ENCODE measurements at regions not wholly inside any gene's neighbourhood (a gene's known extent, or its start where the extent isn't known, plus 50 kb on each side); places are given as distances from the start of the nearest gene placed in this dataset.

DNA sequence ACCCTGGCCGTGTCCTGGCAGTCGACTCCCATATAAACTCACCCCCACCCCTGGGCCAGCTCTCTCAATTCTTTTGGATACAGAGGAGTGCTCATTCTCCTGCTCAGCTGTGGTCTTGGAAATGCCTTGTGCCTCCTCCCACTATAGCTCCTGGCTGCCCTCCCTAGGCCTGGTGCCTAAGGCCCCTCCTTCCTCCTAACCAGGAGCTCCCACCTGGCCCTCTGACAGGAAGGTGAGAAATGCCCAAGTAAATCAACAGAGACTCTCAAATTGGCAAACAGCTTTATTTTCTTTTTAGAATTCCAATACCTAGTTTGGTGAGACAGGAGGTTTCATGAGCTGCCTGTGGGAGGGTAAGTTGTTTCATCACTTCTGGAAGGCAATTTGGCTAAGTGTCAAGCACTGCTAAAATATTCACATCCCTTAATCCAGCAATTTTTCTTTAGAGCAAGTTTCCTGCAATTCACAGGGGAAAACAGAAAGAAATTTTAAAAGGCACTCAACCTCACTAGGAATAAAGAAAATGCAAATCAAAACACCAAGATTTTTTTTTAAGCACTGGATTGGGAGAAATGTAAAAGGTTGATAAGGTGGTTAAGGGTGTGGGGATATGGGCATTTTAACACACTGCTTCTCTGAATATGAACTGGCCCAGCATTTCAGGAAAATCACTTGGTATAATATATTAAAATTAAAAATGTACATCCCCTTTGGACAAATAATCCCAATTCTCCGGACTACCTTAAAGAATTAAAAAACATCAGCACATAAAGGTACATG, 209.7 kb upstream of the ARHGAP20 start:
- peak; percentile 31 for DNase-seq (ENCODE audit: low read depth)

- DNase-seq (ENCODE audit: low read depth), result no peak
These were observed 207.1 kb upstream of the ARHGAP20 start for GRCh38 chr11:110919241-110919922.

GRCh38 chr11:110918351-110918750, 206.1 kb upstream of the ARHGAP20 start:
- no peak for DNase-seq (ENCODE audit: low read depth)

- no peak for DNase-seq (ENCODE audit: low read depth)
These were observed 200.2 kb upstream of the ARHGAP20 start for GRCh38 chr11:110912437-110912836.

DNA sequence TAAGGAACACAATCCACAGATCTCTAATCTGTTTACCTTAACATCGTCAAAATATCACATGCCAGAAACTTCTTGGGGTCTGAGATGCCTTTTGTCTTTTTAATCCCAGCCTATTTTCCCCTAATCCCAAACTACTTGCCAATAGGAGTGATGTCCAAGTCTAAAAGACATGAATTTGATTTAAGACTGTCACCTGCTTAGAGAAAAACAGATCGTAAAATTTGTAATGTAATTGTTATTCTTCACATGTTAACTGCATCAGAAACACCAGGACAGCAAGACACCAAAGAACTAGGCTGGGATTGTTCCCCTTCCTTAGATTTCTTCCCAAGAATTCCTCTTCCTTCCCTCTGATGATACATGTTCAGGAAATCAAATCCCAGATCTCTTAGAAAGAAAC, 198.1 kb upstream of the ARHGAP20 start:
- no peak for DNase-seq (ENCODE audit: low read depth)

DNA sequence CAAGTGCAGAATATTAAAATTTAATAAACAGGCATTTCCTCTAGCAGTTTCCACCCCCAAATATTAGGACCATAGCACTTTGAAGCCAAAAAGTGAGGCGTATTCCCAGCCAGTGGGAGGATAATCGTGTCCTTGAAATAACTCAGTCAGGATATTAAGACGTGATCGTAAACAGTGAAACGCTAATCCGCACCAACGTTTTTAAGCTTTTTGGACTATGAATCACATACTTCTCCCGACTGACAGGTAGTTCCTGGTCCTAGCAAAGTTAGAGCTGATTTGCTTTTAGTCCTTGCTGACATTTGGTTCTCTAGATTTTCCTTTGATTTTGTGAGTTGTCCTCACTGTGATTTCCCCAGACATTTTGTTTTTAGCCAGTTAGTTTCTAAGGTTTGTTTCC, 197.1 kb upstream of the ARHGAP20 start:
- DNase-seq (ENCODE audit: low read depth), result no peak

DNA sequence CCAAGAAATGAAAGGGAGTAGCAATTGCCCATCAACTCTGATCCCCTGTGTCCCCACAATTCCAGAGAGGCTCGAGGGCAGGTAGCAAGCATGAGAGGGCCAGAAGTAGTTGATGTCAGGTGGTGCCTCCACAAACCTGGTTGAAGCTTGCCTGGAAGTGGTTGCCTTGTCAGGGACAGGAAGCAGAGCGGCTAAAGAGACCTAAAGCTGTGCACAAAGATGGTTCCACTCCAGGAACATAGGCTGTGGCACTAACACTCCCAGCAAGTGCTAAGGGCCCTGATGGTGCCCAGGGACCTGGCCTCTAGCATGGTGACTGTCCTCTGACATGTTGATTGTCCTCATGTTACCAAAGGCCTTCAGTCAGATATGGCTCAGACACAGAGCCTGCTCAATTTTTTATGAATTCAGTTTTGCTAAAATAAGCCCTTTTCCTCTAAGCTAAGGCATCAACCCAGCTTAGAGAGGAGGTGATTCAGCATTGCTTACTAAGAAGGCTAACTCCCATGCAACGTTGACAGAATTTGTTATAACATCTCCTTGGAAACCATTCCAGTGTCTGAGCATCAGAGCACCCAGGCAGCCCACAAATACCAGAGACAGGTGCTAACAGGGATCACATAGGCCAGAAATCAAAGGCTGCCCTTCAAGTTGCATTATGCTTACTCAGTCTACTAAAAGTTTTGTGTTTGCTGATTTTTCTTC, 196.3 kb upstream of the ARHGAP20 start:
- peak; percentile 58 for DNase-seq (ENCODE audit: low read depth)

DNA sequence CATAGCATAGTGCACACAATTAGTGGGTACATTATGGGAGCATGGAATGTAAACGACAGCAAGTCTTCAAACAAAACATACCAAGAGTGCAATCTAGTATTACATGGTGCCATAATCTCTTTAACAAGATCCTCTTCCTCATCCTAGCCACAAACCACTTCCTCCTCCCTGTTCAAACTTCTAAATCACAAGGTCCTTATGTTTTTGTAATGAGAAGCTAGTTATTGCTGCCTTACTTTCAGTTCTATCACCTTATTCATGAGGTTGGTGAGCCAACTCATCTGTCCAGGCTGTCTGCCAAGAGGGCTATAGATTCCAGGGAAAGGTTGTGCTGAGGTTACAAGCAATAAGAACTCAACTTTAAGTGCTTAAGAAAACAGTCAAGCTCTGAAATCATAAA, 195.4 kb upstream of the ARHGAP20 start:
- DNase-seq (ENCODE audit: low read depth), result peak; percentile 77

DNA sequence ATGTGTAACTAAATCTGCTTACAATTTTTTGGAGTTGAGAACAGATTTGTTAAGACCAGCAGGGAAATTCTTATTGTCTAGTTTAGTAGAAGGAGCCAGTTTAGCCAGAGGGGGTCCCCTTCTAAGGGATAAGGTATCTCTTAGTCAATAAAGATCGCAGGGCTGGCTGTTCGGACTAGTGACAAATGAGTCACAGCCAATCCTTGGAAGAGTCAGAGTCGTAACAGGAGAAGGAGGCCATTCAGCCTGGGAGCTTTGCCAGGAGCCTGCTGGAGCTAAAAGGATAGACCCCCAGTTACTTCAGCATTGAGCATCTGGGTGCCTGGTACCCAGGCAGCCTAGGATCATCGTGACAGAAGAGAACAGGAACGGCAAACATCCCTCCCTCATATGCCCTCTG, 191.6 kb upstream of the ARHGAP20 start:
- DNase-seq (ENCODE audit: low read depth), result peak; percentile 22

DNA sequence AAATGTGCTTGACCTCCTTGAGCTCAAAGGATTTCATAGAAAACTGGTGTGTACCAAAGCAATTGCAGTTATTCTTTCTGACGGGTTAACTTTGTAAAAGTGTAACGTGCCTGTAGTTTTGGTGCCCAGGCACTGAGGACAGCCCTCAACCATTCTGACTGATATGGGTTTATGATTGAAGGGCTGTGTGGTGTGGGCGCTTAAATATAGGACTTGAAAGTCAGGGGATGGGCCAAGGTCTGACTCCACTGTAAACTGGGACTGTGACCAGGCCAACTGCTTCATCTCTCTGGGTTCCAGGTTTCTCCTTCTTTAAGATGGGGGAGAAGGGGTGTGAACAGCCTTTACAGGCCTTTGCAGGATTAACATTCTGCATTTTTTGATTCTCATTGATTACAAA, 191.1 kb upstream of the ARHGAP20 start:
- DNase-seq (ENCODE audit: low read depth), result no peak

- DNase-seq (ENCODE audit: low read depth), result no peak
These were observed 189.2 kb upstream of the ARHGAP20 start for GRCh38 chr11:110901441-110901840.

DNA sequence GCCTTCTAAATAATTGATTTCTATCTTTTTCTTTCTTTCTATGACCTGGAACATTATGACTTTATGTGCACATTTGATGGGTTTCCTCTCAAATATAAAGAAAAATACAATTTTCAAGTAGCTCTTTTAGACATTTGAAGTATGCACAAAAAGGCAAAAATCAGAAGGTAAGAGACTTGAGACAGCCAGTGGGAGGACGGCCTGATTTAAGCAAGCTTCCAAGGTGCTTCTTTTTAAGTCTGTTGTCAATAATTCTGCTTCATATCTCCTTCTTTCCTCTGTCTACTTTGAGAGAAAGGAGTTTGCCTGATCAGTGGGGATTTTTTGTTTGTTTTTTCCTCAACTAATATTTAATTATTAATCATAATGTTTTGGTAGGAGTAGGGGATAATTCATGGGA, 188.2 kb upstream of the ARHGAP20 start:
- DNase-seq (ENCODE audit: low read depth), result no peak

- DNase-seq (ENCODE audit: low read depth), result peak; percentile 74
These were observed 184.8 kb upstream of the ARHGAP20 start for GRCh38 chr11:110897035-110897434.

GRCh38 chr11:110896358-110896757, 184.1 kb upstream of the ARHGAP20 start:
- DNase-seq (ENCODE audit: low read depth), result peak; percentile 68

DNA sequence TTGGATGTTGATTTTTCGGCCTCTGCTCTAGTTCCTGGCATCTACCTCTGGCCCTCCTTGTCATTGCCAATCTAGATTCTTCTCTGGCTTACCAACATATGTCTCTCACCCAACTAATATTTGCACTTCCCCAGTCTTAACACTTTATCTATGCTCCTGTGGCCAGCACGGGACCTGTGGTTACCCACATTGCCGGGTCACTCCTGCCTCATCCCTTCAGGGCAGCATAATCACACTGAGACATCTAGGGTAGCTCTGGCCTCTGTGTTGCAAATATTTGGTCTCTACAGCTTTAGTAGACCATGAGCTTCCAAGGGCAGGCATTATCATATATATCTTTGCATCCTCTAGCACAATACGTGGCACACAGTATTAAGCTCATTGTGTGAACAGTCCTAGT, 182.0 kb upstream of the ARHGAP20 start:
- DNase-seq (ENCODE audit: low read depth), result no peak

- no peak for DNase-seq (ENCODE audit: low read depth)
These were observed 180.6 kb upstream of the ARHGAP20 start for GRCh38 chr11:110892741-110893285.

- peak; percentile 60 for DNase-seq (ENCODE audit: low read depth)
These were observed 179.2 kb upstream of the ARHGAP20 start for GRCh38 chr11:110891411-110891810.

DNA sequence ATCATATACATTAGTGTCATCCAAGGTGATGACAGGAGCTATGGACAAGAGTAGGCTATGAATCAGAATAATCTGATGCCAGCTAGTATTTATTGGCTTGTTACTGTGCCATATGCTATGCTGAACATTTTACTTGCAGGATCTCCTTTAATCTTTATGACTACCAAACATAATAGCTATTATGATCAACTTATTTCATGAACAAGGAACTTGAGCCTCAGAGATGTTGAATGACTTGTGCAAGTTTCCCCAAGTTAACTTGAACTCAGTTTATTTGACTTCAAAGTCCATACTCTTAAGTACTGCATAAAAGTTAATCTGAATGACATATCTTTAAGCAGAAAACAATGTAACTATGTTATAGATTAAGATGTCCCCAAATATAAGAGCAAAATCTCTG, 178.8 kb upstream of the ARHGAP20 start:
- no peak for DNase-seq (ENCODE audit: low read depth)

DNA sequence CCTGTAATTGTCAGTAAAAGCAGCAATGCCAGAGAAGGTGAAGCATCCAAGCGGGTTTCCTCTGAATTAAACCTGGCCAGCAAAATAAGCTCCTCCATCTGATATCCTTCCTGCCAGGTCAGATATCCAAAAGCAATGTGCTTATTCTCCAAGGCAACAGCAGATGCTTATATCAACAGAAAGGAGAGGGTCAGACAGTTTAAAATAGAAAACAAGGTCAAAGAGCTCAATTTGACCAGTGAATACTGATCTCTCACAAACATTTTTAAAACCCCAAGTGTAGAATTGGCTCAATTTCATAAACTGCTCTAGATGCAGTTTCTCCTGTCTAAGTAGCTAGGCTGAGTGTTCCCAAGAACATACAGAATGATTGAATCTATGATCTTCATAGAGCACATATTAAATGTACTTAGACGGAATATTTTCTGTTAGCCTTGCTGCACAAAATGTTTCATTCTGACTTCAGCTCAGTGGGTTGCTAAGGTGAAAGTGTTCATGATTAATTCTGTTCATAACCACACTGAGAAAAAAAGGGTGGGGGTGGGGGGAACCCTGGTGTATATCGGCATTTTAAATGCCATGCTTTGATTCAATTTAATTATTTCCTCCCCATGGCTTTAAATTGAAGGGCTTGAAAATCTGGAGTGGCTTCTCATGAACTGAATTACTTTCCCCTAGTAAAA, 174.2 kb upstream of the ARHGAP20 start:
- DNase-seq (ENCODE audit: low read depth), result no peak

DNA sequence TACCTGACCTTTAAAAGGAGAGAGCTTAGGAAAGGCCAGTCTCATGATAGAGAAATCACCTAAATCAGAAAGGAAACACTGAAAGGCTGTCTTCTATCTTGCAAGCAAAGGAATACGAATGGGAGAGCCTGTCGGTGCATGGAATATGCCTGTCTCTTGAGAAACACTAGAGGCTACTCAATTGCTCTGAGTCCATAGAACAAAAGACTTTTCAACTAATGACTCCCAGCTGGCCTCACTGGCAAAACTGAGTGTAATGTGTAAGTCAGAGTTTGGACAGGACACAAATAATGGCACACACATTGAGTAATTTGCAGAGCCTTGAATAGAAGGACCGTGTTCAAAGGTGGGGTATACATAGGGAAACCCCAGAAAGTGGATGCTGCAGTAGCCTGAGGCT, 171.0 kb upstream of the ARHGAP20 start:
- DNase-seq (ENCODE audit: low read depth), result peak; percentile 88

DNA sequence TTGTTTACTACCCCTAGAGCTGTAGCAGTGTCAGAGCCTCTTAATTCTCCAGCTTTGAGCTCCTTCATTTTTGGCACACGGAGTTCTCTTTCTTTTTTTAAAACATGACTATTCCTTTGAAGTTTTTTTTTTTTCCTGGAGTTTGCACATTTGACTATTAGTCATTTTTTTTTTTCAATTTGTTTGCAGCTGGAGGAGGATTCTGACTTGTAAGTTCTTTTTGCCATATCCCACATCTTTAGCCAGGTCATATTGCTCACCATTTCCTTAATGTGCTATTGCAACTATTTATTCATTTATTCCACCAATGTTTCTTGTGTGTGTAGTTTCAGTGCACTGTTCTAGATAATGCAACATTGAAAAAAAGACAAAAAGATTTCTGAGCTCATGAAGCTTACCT, 166.3 kb upstream of the ARHGAP20 start:
- DNase-seq (ENCODE audit: low read depth), result peak; percentile 15

DNA sequence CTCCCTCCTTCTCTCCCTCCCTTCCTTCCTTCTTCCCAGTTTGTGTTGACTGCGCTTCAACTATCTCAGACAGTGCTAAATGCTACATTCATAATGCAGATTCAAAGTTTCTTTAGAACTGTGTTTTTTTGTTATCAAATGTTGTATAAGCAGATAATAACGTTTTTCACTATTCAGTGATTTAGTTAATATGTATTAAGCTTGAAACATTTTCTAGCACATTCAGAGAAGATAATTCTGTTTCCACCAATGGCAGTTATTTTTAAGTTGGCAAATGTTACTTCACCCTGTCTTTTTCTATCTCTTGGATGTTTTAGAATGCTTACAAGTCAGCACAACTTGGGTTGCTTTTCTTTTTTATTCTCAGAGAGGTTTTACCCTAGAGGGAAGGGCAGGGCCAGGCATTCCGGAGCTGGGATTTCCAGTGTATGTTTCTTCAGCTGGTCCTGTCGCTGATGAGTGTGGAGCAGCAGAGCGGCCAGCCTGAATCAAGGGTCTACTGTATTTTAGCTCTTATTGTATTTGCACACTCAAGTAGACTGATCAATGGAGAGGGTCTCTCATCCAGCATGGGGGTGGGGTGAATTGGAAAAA, 162.3 kb upstream of the ARHGAP20 start:
- DNase-seq (ENCODE audit: low read depth), result no peak

Data from fibroblast of gingiva (primary cell).